UCSD-AML1 (cell line): ENCODE measurements at regions not wholly inside any gene's neighbourhood (a gene's known extent, or its start where the extent isn't known, plus 50 kb on each side); places are given as distances from the start of the nearest gene placed in this dataset.
A peak's percentile ranks its signal among the peaks of the same experiment; 100 is the strongest.
"Not testable (repeated sequence)": the region's sequence is repeated elsewhere in the genome, so short reads cannot be mapped to it uniquely, and the experiment has no call there.

ENCODE experiments used
- DNase-seq: peaks from one replicate; lab custom pipeline; 2025; ENCODE audit not compliant: unreplicated experiment; lab: John Stamatoyannopoulos, UW

DNA sequence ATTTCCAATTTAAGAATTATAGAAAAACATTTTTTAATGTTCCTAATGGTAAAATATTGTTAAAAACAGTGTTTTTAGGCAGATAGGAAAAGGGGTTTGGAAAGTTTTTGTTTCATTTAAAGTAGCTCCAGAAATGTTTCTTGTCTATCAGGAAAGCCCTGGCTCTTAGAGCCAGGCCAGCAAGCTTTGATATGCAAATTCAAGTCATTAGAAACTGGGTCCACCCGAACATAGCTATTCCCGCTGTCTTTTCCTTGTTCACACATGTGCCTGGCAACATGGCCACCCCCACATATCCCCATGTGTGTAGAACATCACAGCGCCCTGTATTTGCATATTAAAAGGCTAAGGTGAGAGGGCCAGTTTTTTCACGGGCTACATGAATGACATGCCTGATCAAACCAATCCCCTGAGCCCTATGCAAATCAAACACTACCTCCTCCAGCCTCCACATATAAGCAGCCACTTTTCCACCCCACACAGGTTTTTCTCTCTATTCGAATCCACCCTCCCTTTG, 925.3 kb upstream of the CDH10 start:
- no peak for DNase-seq

DNA sequence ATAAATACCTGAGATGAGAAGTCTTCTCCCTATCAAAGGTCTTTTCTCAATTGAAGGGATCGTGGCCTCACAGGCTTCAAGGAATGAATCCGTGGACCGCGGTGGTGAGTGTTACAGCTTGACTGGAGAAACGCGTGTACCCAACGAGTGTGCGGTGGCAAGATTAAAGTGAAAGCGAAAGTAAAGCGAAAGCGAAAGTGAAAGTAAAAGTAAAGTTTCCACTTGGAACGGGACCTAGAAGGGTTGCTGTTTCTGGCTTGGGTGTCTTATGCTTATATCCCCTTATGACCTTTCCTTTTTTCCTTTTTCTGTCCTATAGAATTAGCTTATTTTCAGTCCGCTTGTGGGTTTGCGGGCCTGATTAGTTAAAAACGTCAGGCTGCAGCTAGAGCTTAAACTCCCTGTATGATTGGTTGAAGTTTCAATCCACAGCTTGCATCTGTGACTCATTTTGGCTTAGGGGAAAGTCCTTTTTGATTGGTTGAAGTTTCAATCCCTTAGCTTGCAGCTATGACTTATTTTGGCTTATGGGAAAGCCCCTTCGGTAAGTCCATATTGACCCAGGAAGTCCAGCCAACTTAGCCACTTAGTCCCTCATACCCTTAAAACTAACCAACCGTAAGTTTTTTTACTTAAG, 924.3 kb upstream of the CDH10 start:
- no peak for DNase-seq

DNA sequence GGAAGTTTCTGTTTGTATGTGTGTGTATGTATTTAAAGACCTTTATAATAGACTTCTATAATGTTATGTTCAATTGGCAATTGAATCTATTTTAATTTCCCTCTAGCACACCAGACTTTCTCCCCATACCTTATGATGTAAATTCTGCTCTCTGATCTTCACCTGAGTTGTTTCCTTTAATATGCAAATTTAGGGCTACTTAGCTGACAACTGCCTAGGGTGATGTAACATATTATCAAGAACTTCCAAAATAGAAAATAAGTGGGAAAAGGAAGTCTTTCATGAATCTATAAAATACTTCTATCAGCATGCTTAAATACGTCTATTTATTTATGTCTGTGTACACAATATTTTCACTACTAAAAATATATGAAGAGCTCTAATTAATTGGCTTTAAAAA, 923.5 kb upstream of the CDH10 start:
- no peak for DNase-seq

DNA sequence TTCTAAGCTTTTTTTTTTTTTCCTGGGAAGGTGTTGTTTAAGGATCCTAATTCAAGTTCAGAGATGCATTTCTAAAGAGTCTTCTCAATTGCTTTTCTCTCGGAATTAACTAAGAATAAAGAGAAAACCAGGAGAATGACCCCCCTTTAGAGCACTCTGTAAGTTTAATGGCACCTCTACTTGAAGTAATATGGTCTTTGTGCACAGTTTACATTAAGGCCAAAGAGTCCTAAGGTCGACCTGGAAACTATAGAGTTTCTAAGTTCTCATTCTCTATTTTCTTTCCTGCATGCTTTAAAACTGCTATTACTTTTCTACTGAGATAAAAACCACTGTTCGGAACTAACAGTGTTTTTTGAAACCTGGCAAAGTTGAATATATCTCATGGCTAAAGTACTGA, 923.1 kb upstream of the CDH10 start:
- DNase-seq, result no peak

DNA sequence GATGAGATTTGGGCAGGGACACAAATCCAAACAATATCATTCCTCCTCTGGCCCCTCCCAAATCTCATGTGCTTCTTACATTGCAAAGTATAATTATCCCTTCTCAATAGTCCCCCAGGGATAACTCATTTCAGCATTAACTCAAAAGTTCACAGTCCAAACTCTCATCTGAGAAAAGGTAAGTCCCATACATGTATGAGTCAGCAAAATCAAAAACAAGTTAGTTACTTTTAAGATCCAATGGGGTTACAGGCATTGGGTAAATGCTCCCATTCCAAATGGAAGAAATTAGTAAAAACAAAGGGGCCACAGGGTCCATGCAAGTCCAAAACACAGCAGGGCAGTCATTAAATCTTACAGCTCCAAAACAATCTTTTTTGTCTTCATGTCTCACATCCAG, 917.9 kb upstream of the CDH10 start:
- no peak for DNase-seq

DNA sequence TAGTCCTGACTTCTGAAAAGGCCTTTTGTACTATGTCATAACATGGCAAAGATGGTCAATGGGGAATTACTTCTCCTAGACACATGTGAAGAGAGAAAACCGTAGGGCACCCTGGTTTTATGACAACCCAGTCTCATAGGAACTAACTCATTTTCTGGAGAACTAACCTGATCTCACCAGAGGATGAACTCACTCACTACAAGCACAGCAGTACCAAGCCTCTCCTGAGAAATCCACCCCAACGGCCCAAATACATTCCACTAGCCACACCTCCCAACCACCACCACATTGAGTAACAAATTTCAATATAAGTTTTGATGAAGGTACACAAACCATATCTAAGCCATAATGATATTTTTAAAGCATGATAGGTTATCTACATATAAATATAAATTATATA, 909.3 kb upstream of the CDH10 start:
- no peak for DNase-seq

DNA sequence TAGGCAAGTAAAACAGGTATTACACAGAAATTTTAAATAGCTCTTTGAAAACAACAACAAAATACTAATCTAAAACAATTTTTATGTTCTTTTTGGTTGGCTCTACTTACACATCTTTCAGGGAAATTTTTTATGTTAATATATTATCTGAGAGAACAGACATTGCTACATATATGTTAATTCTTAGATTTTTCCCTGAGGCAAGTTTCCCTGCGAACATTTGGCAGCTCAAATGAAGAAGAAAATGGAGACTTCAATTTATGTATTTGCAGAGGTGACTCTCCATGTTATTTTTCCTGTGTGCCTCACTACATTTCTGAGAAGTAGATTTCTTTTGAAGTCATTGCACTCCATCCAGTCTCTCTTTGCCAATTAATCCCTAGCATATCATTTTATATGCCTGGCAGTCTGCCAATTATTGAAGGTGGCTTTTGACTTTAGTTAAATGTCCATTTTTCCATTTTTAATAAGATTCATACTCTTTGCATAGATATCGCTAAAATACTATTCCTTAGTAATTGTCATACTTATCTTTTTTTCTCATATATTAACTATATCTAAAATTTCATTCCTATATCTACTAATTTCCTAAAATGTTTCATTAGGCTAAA, 908.2 kb upstream of the CDH10 start:
- DNase-seq, result no peak

DNA sequence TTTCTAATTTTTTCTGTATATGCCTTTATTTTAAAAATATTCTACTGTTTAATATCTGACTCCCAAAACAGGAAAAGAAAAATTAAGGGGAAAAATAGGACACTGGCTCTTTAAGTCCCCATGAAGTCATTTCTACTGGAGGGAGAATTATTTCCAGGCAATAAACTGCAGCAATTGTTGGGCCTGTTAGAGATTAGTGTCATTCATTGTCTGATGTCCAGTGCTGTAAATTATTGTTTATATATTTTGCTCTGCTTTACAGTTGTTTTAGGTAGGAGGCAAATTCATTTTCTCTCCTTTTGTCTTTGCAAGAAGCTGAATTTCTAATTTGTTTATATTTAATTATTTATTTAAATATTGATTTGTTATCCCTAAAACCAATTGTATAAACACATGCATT, 906.0 kb upstream of the CDH10 start:
- no peak for DNase-seq

DNA sequence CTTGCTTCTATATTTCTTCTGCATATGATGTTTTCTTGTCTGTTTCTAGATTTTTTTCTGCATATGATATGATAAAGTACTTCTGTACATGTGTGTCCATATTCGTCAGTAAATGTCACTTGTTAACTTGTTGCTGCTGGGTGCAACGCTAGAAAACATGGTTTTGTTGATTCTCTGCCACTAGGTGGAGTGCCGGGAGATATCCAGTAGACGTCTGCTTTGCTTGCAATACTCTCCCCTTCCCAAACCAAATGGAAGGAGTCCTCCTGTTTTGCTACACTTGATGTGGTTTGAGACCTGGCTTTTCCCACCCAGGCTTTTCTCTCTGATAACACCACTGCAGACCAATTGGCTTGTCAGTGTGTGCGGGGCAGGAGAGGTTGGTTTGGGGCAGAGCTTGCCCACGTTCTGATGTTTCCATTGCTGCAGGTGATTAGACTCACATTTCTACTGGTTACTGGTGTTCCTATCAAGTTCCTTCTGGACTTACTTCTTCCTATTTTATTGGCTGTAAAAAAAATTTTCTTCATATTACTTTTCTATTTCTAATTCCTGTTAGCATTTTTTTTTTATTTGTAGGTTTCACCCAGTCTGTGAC, 900.0 kb upstream of the CDH10 start:
- DNase-seq, result peak; percentile 19

DNA sequence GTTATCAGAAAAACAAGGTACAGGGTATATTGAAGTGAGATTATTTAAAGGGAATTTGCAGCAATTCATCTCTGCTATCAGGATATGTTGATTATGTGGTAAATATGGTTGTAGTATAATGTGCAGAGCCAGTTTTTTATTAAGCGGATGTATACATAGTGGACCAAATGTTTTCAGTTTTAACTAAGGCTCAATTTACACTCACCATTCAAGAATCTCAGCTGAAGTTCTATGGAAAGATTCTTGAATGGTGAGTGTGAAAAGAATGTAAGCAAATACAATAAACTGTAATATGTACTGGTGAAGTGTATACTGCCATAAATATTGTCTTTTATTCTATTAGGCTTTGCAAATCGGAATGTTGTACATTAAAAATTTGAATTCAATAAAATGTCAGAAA, 895.9 kb upstream of the CDH10 start:
- DNase-seq, result no peak

DNA sequence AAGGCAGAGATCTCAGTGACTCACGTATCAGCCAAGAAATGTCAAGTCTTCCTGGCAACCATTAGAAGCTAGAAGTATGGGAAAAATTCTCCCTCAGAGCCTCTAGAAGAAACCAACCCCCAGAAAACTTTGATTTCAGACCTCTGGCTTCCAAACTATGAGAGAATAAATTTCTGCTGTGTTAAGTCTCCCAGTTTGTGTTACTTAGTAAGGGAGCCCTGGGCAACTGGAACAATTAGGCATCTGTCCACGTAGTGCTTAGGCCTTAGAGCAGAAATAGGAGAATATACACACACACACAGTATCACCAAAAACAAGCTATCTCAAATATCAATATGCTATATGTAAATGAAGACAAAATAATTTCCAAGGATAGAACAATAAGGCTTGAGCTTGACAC, 894.8 kb upstream of the CDH10 start:
- DNase-seq, result no peak

DNA sequence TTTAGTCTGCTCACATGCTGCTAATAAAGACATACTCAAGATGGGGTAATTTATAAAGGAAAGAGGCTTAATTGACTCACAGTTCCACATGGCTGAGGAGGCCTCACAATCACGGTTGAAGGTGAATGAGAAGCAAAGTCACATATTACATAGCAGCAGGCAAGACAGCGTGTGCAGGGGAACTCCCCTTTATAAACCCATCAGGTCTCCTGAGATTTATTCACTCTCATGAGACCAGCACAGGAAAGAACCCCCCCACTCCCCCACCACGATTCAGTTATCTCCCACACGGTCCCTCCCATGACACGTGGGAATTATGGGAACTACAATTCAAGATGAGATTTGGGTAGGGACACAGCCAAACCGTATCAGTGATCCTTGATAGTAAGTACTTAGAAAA, 891.7 kb upstream of the CDH10 start:
- peak; percentile 1 for DNase-seq

DNA sequence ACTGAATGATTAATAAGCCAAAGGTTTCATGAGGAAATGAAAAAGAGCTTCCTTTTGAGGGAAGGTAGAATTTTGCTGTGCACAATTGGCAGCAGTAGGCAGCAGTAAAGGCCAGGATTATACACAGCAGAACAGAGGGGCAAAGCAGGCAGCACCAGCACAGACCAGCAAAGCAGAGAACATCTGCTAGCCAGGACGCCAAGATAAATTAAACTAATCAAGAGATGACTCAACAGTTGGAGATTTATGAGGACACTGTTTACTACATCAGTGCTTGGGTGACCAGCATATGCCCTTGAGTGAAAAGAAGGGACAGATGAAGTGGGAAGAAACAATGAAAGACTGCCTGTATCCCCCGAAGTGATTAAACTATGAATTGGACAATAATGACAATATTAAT, 871.4 kb upstream of the CDH10 start:
- DNase-seq, result no peak

DNA sequence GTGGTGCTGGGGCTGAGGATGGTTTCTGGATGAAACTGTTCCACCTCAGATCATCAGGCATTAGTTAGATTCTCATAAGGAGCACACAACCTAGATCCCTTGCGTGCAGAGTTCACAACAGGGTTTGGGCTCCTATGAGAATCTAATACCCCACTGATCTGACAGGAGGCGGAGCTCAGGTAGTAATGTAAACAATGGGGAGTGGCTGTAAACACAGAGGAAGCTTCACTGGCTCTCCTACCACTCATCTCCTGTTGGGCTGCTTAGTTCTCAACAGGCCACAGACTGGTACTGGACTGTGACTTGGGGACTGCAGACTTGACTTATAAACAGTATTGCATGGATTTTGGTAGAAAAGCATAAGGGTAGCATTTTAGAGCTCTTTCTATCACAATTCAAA, 870.7 kb upstream of the CDH10 start:
- no peak for DNase-seq

DNA sequence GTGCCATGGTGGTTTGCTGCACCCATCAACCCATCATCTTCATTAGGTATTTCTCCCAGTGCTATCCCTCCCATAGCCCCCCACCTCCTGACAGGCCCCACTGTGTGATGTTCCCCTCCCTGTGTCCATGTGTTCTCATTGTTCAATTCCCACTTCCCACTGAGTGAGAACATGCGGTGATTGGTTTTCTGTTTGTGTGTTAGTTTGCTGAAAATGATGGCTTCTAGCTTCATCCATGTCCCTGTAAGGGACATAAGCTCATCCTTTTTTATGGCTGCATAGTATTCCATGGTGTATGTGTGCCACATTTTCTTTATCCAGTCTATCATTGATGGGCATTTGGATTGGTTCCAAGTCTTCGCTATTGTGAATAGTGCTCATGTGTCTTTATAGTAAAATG, 865.9 kb upstream of the CDH10 start:
- DNase-seq, result not testable (repeated sequence)

DNA sequence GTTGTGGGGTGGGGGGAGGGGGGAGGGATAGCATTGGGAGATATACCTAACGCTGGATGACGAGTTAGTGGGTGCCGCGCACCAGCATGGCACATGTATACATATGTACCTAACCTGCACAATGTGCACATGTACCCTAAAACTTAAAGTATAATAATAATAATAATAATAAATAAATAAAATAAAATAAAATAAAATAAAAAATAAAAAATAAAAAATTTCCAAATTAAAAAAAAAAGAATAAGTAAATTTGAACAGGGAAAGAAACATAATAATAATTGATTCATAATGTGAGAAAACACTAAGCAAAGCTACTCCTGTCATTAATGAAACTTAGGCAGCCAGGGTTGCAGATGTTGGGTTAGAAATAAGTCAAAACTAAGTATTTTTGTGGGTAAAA, 863.2 kb upstream of the CDH10 start:
- not testable (repeated sequence) for DNase-seq

DNA sequence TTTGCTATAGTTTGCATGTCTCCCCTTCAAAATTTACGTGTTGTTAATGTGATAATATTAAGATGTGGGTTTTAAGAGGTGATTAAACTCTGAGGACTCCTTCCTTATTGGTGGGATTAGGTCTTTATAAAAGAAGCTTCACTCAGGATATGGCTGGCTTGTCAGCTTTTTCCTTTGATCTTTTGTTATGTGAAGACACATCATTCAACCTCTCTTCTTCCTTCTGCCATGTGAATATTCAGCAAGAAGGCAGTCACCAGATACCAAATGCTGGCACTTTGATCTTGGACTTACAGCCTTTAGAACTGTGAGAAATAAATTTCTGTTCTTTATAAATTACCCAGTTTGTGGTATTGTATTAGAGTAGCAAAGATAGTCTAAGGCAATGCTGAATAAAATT, 855.9 kb upstream of the CDH10 start:
- DNase-seq, result no peak

DNA sequence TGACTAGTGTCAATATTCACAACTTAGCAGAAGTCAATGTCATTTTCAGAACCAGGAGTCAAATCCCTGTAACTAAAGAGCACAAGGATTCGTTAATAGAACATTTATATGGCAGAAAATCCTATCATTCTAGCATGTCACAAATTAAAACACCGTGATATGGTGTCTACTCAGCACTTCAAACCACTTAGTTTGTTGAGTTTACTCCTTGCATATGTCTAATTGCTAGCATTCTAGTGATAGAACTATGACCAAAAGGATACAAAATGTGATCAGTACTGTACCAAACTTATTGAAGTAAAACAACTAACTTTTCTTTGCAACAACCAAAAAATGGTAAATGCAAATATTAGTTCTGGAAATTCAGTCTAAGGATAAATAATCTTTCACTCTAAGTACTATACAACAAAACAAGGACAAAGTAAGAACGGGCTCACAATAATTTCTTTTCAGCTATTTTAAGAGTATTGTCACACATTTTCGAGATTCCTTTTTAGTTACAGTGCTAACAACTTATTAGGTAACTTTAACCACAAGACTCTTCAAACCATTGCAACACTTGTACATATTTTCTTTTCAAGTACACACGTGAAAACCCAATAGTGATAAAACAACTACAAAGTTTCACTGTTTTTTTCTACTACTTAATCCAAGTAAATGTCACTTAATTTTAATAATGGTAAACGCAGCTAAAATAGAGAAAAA, 845.2 kb upstream of the CDH10 start:
- DNase-seq, result no peak

DNA sequence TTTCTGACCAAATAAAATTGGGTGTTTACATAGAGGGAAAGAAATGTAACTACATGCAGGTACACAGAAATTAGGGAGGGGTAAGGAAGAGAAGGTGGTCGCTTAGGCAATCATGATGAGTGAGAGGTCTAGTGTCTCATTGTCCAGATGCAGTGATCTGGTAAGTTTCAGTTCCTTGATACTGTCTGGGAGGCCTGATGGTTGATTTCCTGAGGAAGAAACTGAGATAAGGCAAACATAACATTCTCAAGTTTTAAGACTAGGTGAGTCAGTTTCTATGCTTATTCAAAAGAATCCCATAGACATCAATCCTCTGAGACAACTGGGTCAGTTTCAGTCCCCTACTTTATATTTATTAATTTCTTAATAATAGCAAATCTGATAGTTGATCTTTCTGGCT, 843.3 kb upstream of the CDH10 start:
- DNase-seq, result no peak

DNA sequence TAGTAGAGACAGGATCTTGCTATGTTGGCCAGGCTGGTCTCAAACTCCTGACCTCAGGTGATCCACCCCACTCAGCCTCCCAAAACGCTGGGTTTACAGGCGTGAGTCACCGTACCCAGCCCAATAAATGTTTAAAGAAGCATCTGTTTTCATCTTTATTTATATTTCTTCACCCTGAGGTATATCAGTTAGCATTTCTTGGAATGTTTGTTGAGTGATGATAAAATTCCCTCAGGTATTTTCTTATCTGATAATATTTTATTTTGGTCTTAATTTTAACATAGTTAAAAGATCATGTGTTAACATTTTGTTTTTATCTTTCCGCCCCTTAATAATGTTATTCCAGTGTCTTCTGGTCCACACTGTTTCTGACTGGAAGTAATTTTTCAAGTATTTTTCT, 839.6 kb upstream of the CDH10 start:
- no peak for DNase-seq

DNA sequence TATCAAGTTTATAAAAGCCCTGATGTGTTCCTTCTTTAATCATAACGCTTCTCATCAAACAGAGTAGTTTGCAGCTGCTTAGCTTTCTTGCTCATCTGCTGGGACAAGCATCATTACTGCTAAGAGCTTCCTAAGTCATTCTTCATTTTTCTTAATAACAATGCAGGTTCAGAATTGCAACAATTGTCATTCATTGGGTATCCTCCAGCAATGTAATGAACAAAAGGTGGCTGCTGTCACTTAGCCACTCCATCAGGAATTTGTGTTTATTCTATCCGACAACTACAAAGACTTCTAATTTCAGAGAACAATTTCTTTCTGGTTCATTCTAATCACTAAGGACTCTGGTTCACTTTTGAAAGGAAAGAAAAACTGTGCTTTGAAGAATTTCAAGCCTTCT, 836.7 kb upstream of the CDH10 start:
- no peak for DNase-seq

DNA sequence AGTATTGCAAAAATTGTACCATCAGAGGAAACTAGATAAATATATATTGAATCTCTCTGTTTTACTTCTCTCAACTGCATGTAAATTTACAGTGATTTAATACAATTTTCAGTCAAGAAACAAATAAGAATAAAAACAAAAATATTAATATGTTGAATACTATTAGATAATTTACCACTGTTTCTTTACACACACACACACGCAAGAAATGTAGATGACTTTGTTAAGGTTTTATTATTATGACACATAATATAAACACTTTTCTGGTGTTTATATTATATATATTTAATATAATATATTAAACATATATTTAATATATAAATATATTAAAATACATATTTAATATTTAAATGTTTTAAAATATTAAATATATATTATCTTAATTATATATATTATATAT, 814.3 kb upstream of the CDH10 start:
- DNase-seq, result no peak
